H9 (cell line): ENCODE measurements at regions not wholly inside any gene's neighbourhood (a gene's known extent, or its start where the extent isn't known, plus 50 kb on each side); places are given as distances from the start of the nearest gene placed in this dataset.

ENCODE experiments used
- DNase-seq: peaks from one replicate; pipeline ENCODE4 v3.0.0-alpha.2; 2017
- H2AFZ ChIP-seq: one replicate; pipeline ENCODE4 v1.6.1; 2013; ENCODE audit warnings: mild to moderate bottlenecking, low read length, control low read depth, moderate library complexity
- H2AK5ac ChIP-seq: 2 replicates; pipeline ENCODE4 v1.6.1; 2013; ENCODE audit warnings: low read length, control low read depth, mixed read lengths; ENCODE audit not compliant: insufficient read length
- H2BK120ac ChIP-seq: one replicate; pipeline ENCODE4 v1.6.1; 2013; ENCODE audit warnings: low read depth, mild to moderate bottlenecking, low read length, control low read depth, inconsistent platforms; ENCODE audit not compliant: poor library complexity, severe bottlenecking
- H2BK12ac ChIP-seq: 2 replicates; pipeline ENCODE4 v1.6.1; 2013; ENCODE audit warnings: low read length, control low read depth, mixed read lengths, low read depth; ENCODE audit not compliant: insufficient read length
- H2BK15ac ChIP-seq: 2 replicates; pipeline ENCODE4 v1.6.1; 2013; ENCODE audit warnings: low read depth, low read length, control low read depth
- H2BK20ac ChIP-seq: one replicate; pipeline ENCODE4 v1.6.1; 2013; ENCODE audit warnings: low read depth, mild to moderate bottlenecking, low read length, control low read depth, inconsistent platforms; ENCODE audit not compliant: poor library complexity, severe bottlenecking
- H2BK5ac ChIP-seq: 2 replicates; pipeline ENCODE4 v1.6.1; 2013; ENCODE audit warnings: low read length, control low read depth, mixed read lengths; ENCODE audit not compliant: insufficient read length
- H3K14ac ChIP-seq: 2 replicates; pipeline ENCODE4 v1.6.1; 2013; ENCODE audit warnings: low read length, control low read depth; ENCODE audit not compliant: insufficient read depth
- H3K18ac ChIP-seq: 2 replicates; pipeline ENCODE4 v1.6.1; 2013; ENCODE audit warnings: low read depth, mild to moderate bottlenecking, mixed read lengths, low read length, control low read depth; ENCODE audit not compliant: insufficient read length
- H3K23ac ChIP-seq: 2 replicates; pipeline ENCODE4 v1.6.1; 2013; ENCODE audit warnings: low read length, control low read depth, mixed read lengths, low read depth; ENCODE audit not compliant: insufficient read length
- H3K23me2 ChIP-seq: 2 replicates; pipeline ENCODE4 v1.6.1; 2013; ENCODE audit warnings: low read depth, mild to moderate bottlenecking, mixed read lengths, low read length, control low read depth; ENCODE audit not compliant: insufficient read length, poor library complexity, severe bottlenecking
- H3K27ac ChIP-seq: 2 replicates; pipeline ENCODE4 v1.5.1; 2013; ENCODE audit warnings: low read length, control low read depth, mixed read lengths, low read depth; ENCODE audit not compliant: insufficient read length
- H3K27me3 ChIP-seq: 2 replicates; pipeline ENCODE4 v1.6.1; 2013; ENCODE audit warnings: low read length, control low read depth, inconsistent platforms; ENCODE audit not compliant: insufficient read depth
- H3K4ac ChIP-seq: 2 replicates; pipeline ENCODE4 v1.6.1; 2013; ENCODE audit warnings: low read depth, mild to moderate bottlenecking, control low read depth, inconsistent platforms, low read length, moderate library complexity
- H3K4me1 ChIP-seq: 2 replicates; pipeline ENCODE4 v1.6.1; 2013; ENCODE audit warnings: low read length, control low read depth, inconsistent platforms; ENCODE audit not compliant: insufficient read depth
- H3K4me2 ChIP-seq: 2 replicates; pipeline ENCODE4 v1.6.1; 2013; ENCODE audit warnings: low read length, control low read depth, mixed read lengths; ENCODE audit not compliant: insufficient read length, insufficient read depth
- H3K56ac ChIP-seq: 2 replicates; pipeline ENCODE4 v1.6.1; 2013; ENCODE audit warnings: low read depth, mild to moderate bottlenecking, mixed read lengths, low read length, control low read depth; ENCODE audit not compliant: insufficient read length
- H3K79me1 ChIP-seq: 2 replicates; pipeline ENCODE4 v1.6.1; 2013; ENCODE audit warnings: low read depth, mild to moderate bottlenecking, moderate library complexity, low read length, control low read depth, inconsistent platforms; ENCODE audit not compliant: insufficient read depth, poor library complexity, severe bottlenecking
- H3K79me2 ChIP-seq: 2 replicates; pipeline ENCODE4 v1.6.1; 2013; ENCODE audit warnings: low read length, control low read depth, inconsistent platforms; ENCODE audit not compliant: insufficient read depth
- H3K9ac ChIP-seq: 2 replicates; pipeline ENCODE4 v1.6.1; 2013; ENCODE audit warnings: low read length, control low read depth, mixed read lengths; ENCODE audit not compliant: insufficient read length; ENCODE audit errors: extremely low read depth
- H3K9me3 ChIP-seq: one replicate; pipeline ENCODE4 v1.6.1; 2013; ENCODE audit warnings: low read depth, low read length, inconsistent platforms; ENCODE audit not compliant: control insufficient read depth
- H3T11ph ChIP-seq: one replicate; pipeline ENCODE4 v1.6.1; 2013; ENCODE audit warnings: mild to moderate bottlenecking, low read length, control low read depth, inconsistent platforms
- H4K20me1 ChIP-seq: one replicate; pipeline ENCODE4 v1.6.1; 2013; ENCODE audit not compliant: control insufficient read depth, insufficient read length, insufficient read depth
- H4K5ac ChIP-seq: 2 replicates; pipeline ENCODE4 v1.6.1; 2013; ENCODE audit warnings: low read depth, mild to moderate bottlenecking, mixed read lengths, low read length, control low read depth; ENCODE audit not compliant: insufficient read length
- H4K8ac ChIP-seq: replicated peaks from 2 replicates; pipeline ENCODE4 v1.6.1; 2013; ENCODE audit warnings: low read length, control low read depth, mixed read lengths, low read depth; ENCODE audit not compliant: insufficient read length
- H4K91ac ChIP-seq: 2 replicates; pipeline ENCODE4 v1.6.1; 2013; ENCODE audit warnings: low read depth, mild to moderate bottlenecking, moderate library complexity, mixed read lengths, low read length, control low read depth; ENCODE audit not compliant: insufficient read length
- H3K27ac Mint-ChIP-seq, 3 experiments: 2 replicates in 2 of 3; 3 replicates in 1 of 3; pipeline ENCODE4 v1.8.0; 2020 to 2021; ENCODE audit warnings: mixed read lengths in 3 of 3, mild to moderate bottlenecking in 1 of 3, moderate library complexity in 1 of 3
- H3K27me3 Mint-ChIP-seq: 2 replicates; pipeline ENCODE4 v1.8.0; 2021; ENCODE audit warnings: low read depth, mild to moderate bottlenecking, moderate library complexity, mixed read lengths
- H3K36me3 Mint-ChIP-seq, 3 experiments: 2 replicates in 2 of 3; 3 replicates in 1 of 3; pipeline ENCODE4 v1.8.0; 2020 to 2021; ENCODE audit warnings: low read depth in 3 of 3, mixed read lengths in 3 of 3; ENCODE audit not compliant: insufficient read depth in 1 of 3
- H3K4me1 Mint-ChIP-seq, 2 experiments: 2 replicates each; pipeline ENCODE4 v1.8.0; 2020; ENCODE audit warnings: mixed read lengths in 2 of 2
- H3K4me3 Mint-ChIP-seq, 2 experiments: 2 replicates in 1 of 2; 3 replicates in 1 of 2; pipeline ENCODE4 v1.8.0; 2020 to 2021; ENCODE audit warnings: mild to moderate bottlenecking in 2 of 2, mixed read lengths in 2 of 2, moderate library complexity in 1 of 2
- H3K9me3 Mint-ChIP-seq, 2 experiments: 2 replicates in 1 of 2; 3 replicates in 1 of 2; pipeline ENCODE4 v1.8.0; 2020; ENCODE audit warnings: mild to moderate bottlenecking in 2 of 2, mixed read lengths in 2 of 2, moderate library complexity in 1 of 2
- WGBS: extraction: QIAGEN DNeasy Blood & Tissue Kit; methylation state at CpG from one replicate; pipeline ENCODE4 v1.1.7; 2013; ENCODE audit warnings: missing lambda C conversion rate, low lambda C conversion rate, mixed read lengths; ENCODE audit not compliant: insufficient read length; ENCODE audit errors: extremely low coverage; 5-methylcytosine and 5-hydroxymethylcytosine counted together
- TF ChIP-seq, protein P1 (sequence below): fragments of 200-600 bp; sonication (generic); conservative IDR thresholded peaks from 3 replicates; pipeline ENCODE4 v1.8.0; 2021; ENCODE audit warnings: antibody characterized with exemption, mild to moderate bottlenecking

DNA sequence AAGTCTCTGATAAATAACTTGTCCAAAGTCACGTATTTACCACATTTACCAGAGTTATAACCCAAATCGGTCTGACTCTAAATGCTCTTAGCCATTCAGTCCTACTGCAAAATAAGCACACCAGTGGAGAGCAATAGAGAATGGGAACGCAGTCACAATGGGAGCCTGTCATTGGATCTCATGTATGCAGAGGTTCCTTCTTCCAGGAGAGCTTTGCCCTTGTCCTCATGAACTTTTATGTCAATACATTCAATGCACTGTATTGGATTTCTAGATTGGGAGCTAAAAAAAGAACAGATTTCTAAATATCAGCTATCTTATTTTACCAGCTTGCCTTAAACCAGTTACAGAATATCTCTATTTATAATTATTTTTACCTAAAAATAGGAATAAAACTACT is 149.1 kb upstream of the CXXC4 start:
- no peak overlapping the region for H3K27ac ChIP-seq
- no peak overlapping the region for H3K56ac ChIP-seq
- no peak overlapping the region for H2AK5ac ChIP-seq
- H3K14ac ChIP-seq, result no peak overlapping the region
- H3K9me3 ChIP-seq, result no peaks in the 10 kb centered on the region
- H3K4me1 ChIP-seq, result no peaks in the 10 kb centered on the region
- no peaks in the 10 kb centered on the region for H3K27me3 ChIP-seq
- no peak overlapping the region for H4K5ac ChIP-seq
- H2BK5ac ChIP-seq, result no peak overlapping the region
- H2AFZ ChIP-seq, result no peak overlapping the region
- H4K20me1 ChIP-seq, result no peaks in the 10 kb centered on the region
- no peaks in the 10 kb centered on the region for H3K23me2 ChIP-seq
- no peaks in the 10 kb centered on the region for H3K79me2 ChIP-seq
- no CpG with 5 or more reads among the region's 3 CpGs for WGBS
- TF ChIP-seq, protein P1, sequence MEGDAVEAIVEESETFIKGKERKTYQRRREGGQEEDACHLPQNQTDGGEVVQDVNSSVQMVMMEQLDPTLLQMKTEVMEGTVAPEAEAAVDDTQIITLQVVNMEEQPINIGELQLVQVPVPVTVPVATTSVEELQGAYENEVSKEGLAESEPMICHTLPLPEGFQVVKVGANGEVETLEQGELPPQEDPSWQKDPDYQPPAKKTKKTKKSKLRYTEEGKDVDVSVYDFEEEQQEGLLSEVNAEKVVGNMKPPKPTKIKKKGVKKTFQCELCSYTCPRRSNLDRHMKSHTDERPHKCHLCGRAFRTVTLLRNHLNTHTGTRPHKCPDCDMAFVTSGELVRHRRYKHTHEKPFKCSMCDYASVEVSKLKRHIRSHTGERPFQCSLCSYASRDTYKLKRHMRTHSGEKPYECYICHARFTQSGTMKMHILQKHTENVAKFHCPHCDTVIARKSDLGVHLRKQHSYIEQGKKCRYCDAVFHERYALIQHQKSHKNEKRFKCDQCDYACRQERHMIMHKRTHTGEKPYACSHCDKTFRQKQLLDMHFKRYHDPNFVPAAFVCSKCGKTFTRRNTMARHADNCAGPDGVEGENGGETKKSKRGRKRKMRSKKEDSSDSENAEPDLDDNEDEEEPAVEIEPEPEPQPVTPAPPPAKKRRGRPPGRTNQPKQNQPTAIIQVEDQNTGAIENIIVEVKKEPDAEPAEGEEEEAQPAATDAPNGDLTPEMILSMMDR, result no peak
- H2BK15ac ChIP-seq, result no peak overlapping the region
- no peaks in the 10 kb centered on the region for H3K79me1 ChIP-seq
- H2BK12ac ChIP-seq, result no peak overlapping the region
- no peak overlapping the region for H2BK120ac ChIP-seq
- H4K8ac ChIP-seq, result no peak overlapping the region
- no peaks in the 10 kb centered on the region for H3K9me3 Mint-ChIP-seq
- H2BK20ac ChIP-seq, result no peak overlapping the region
- H3K27me3 Mint-ChIP-seq, result no peaks in the 10 kb centered on the region
- H3K36me3 Mint-ChIP-seq, result no peaks in the 10 kb centered on the region
- DNase-seq, result no peak
- no peak overlapping the region for H3T11ph ChIP-seq
- no peaks in the 10 kb centered on the region for H3K4me1 Mint-ChIP-seq
- no peak overlapping the region for H3K4me3 Mint-ChIP-seq
- H3K4me2 ChIP-seq, result no peak overlapping the region
- no peak overlapping the region for H3K18ac ChIP-seq
- no peak overlapping the region for H3K23ac ChIP-seq
- H3K4ac ChIP-seq, result no peak overlapping the region
- no peak overlapping the region for H3K9ac ChIP-seq
- H4K91ac ChIP-seq, result no peak overlapping the region
- H3K27ac Mint-ChIP-seq, result no peak overlapping the region
